Karpas-422 (cell line): ENCODE measurements at regions not wholly inside any gene's neighbourhood (a gene's known extent, or its start where the extent isn't known, plus 50 kb on each side); places are given as distances from the start of the nearest gene placed in this dataset.

Experiments
- DNase-seq: peaks from one replicate; pipeline ENCODE4 v3.0.0-alpha.2; 2015
- H2AFZ ChIP-seq: fragments of 200-600 bp; sonication (generic); 2 replicates; pipeline ENCODE4 v1.6.1; 2014; ENCODE audit warnings: antibody characterized with exemption, low read length, mixed read lengths
- H3K27ac ChIP-seq: fragments of 200-600 bp; sonication (generic); 2 replicates; pipeline ENCODE4 v1.5.1; 2014; ENCODE audit warnings: mild to moderate bottlenecking, low read length, moderate library complexity
- H3K27me3 ChIP-seq: fragments of 200-600 bp; sonication (generic); 2 replicates; pipeline ENCODE4 v1.6.1; 2014; ENCODE audit warnings: low read length, mixed read lengths
- H3K36me3 ChIP-seq: fragments of 200-600 bp; sonication (generic); 2 replicates; pipeline ENCODE4 v1.6.1; 2014; ENCODE audit warnings: low read length, mixed read lengths; ENCODE audit not compliant: insufficient read depth
- H3K4me1 ChIP-seq: fragments of 200-600 bp; sonication (generic); 2 replicates; pipeline ENCODE4 v1.6.1; 2014; ENCODE audit warnings: mild to moderate bottlenecking, low read length, mixed read lengths
- H3K4me2 ChIP-seq: fragments of 200-600 bp; sonication (generic); 2 replicates; pipeline ENCODE4 v1.6.1; 2014; ENCODE audit warnings: low read length, low read depth, mild to moderate bottlenecking; ENCODE audit not compliant: poor library complexity, severe bottlenecking
- H3K4me3 ChIP-seq: fragments of 200-600 bp; sonication (generic); 2 replicates; pipeline ENCODE4 v1.5.1; 2014; ENCODE audit warnings: mild to moderate bottlenecking, antibody characterized with exemption, low read length, mixed read lengths
- H3K79me2 ChIP-seq: fragments of 200-600 bp; sonication (generic); 2 replicates; pipeline ENCODE4 v1.6.1; 2014; ENCODE audit warnings: mild to moderate bottlenecking, low read length, mixed read lengths
- H3K9ac ChIP-seq: fragments of 200-600 bp; sonication (generic); 2 replicates; pipeline ENCODE4 v1.6.0; 2014; ENCODE audit warnings: low read length
- H3K9me2 ChIP-seq: fragments of 200-600 bp; sonication (generic), shearing (Covaris generic); replicated peaks from 2 replicates; pipeline ENCODE4 v1.6.0; 2014; ENCODE audit warnings: mild to moderate bottlenecking, low read length, moderate library complexity; ENCODE audit not compliant: insufficient read depth
- H3K9me3 ChIP-seq: fragments of 300-700, 200-600 bp; sonication (generic); 2 replicates; pipeline ENCODE4 v1.6.1; 2014; ENCODE audit warnings: low read length, mixed read lengths
- H4K20me1 ChIP-seq: fragments of 200-600 bp; sonication (generic); 2 replicates; pipeline ENCODE4 v1.6.1; 2014; ENCODE audit warnings: mild to moderate bottlenecking, antibody characterized with exemption, low read length, low read depth; ENCODE audit not compliant: insufficient read depth

DNA sequence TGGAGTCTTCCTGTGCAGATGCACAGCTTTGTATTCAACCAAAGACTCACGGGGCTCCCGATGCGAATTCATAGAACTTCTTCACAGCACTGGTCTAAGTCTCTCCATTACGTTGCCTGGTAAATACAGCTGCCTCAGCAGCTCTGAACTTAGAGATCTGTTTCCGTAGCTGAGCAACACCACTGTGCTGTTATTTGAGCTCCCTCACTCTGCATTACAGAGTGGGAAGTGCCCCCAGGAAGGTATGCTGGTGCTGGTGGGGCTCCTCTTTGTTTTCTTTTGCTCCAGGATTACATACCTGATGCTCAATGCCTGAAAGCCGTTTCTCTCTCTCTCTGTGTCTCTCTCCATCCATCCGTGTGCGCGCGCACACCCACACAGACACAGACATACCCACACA, 227.5 kb upstream of the RMST start:
- no peak overlapping the region for H3K4me3 ChIP-seq

DNA sequence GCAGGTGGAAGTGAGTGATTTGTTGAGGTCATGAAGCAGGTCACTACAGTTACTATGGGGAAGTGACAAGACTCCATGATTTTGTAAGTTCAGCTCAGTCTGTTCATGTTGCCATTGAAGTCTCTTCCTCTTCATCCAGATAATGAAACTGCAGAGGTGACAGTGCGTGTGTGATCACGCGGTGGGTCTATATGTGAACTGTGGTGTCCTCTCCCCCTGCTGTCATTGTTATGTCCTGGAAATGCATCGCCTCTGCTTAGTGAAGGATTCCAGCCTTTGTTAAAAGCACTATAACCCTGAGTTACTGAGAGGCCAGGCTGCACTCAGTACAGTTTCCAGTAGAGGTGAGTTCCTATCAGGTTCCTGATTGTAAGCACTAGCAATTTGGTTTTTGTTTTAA, 216.2 kb upstream of the RMST start:
- no peaks in the 10 kb centered on the region for H3K36me3 ChIP-seq
- H3K27ac ChIP-seq: no peak overlapping the region
- no peak overlapping the region for H3K4me2 ChIP-seq
- no peak overlapping the region for H2AFZ ChIP-seq
- no peaks in the 10 kb centered on the region for H3K4me1 ChIP-seq
- no peaks in the 10 kb centered on the region for H3K9me2 ChIP-seq
- H3K9me3 ChIP-seq: no peaks in the 10 kb centered on the region
- no peaks in the 10 kb centered on the region for H3K79me2 ChIP-seq
- H3K4me3 ChIP-seq: no peak overlapping the region
- DNase-seq: no peak
- H3K9ac ChIP-seq: no peak overlapping the region
- H3K27me3 ChIP-seq: no peaks in the 10 kb centered on the region
- H4K20me1 ChIP-seq: no peaks in the 10 kb centered on the region

More for the DNA sequence above, 227.5 kb upstream of the RMST start:
- Histone ChIP-seq H3K9me2 (no peaks in the 10 kb centered on the region), H3K79me2 (no peaks in the 10 kb centered on the region), H3K9ac (no peak overlapping the region), H3K36me3 (no peaks in the 10 kb centered on the region), H3K27me3 (no peaks in the 10 kb centered on the region), H4K20me1 (no peaks in the 10 kb centered on the region), H3K4me2 (no peak overlapping the region), H3K27ac (no peak overlapping the region), H2AFZ (no peak overlapping the region), H3K4me1 (no peaks in the 10 kb centered on the region), H3K9me3 (no peaks in the 10 kb centered on the region)
- DNase-seq: no peak

DNA sequence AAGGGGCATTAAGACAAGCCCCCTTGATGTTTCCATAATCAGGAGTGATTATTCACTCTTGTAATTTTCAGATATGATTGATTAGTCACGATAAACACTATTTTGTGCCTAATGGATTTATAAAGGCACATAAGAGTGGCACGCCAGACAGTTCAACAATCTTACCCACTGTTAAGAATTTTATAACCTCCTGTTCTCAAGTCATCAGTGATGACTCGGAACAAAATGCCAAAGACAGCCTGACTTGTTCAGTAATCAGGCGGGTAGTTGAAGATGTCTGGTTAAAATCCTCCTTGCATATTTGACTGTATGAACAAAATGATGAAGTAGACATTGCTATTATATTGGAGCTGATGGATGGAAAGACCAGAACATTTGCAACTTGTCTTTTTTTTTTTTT, 212.1 kb upstream of the RMST start:
- Histone ChIP-seq H3K27me3 (no peaks in the 10 kb centered on the region; the same call in 1 of the 2 replicates), H3K9me3 (no peaks in the 10 kb centered on the region), H4K20me1 (no peaks in the 10 kb centered on the region), H3K27ac (no peak overlapping the region), H3K4me1 (no peaks in the 10 kb centered on the region), H2AFZ (no peak overlapping the region), H3K36me3 (no peaks in the 10 kb centered on the region), H3K79me2 (no peaks in the 10 kb centered on the region), H3K4me3 (no peak overlapping the region), H3K9me2 (no peaks in the 10 kb centered on the region), H3K4me2 (no peak overlapping the region), H3K9ac (no peak overlapping the region)
- no peak for DNase-seq

DNA sequence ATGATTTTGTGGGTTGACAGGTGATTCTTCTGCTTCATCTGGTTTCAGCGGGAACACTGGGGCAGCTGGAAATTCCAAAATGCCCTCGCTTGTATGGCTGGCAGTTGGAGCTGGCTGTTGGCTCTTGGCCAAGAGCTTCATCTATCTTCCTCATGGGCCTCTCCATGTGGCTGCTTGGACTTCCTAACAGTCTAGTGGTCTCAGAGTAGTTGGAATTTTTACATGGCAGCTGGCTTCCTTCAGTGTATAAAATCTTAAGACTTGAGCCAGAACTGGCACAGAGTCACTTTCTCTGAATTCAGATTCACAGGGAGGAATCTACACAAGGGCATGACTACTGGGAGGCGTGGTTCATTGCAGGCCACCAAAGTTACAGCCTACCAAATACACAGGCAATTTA, 204.9 kb upstream of the RMST start:
- H3K9ac ChIP-seq: no peak overlapping the region
- no peaks in the 10 kb centered on the region; the same call in 1 of the 2 replicates for H3K27me3 ChIP-seq
- no peaks in the 10 kb centered on the region for H3K36me3 ChIP-seq
- no peaks in the 10 kb centered on the region for H3K79me2 ChIP-seq
- H3K4me3 ChIP-seq: no peak overlapping the region
- no peak overlapping the region for H2AFZ ChIP-seq
- DNase-seq: no peak
- no peaks in the 10 kb centered on the region for H3K9me2 ChIP-seq
- H3K27ac ChIP-seq: no peak overlapping the region
- no peaks in the 10 kb centered on the region for H3K9me3 ChIP-seq
- no peaks in the 10 kb centered on the region for H4K20me1 ChIP-seq
- H3K4me1 ChIP-seq: peaks cover 19% of the 10 kb centered on the region
- no peak overlapping the region for H3K4me2 ChIP-seq

DNA sequence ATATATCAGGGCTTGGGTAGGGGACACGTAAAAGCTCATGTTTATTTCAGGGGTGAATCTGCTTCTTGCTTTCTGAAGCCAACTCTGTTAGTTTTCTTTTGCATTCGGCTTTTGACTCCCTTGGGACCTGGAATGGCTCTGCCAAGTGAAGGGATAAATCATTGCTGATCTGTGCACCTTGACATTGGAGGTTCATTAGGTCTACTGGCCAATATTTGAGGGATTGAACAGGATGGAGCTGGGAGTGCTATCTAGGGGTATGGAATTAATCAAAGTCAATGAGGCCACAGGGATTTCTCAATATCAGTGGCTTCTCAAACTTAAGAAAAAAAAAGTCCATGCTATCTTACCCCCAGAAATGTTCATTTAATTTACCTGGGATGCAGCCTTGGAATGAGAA, 203.5 kb upstream of the RMST start:
- H3K9ac ChIP-seq: no peak overlapping the region
- no peaks in the 10 kb centered on the region for H3K79me2 ChIP-seq
- no peaks in the 10 kb centered on the region for H3K36me3 ChIP-seq
- no peak overlapping the region for H3K4me2 ChIP-seq
- no peaks in the 10 kb centered on the region for H4K20me1 ChIP-seq
- H3K4me1 ChIP-seq: peaks cover 23% of the 10 kb centered on the region
- H3K9me3 ChIP-seq: no peaks in the 10 kb centered on the region
- H3K27me3 ChIP-seq: no peaks in the 10 kb centered on the region; the same call in 1 of the 2 replicates
- H3K9me2 ChIP-seq: no peaks in the 10 kb centered on the region
- no peak overlapping the region for H3K27ac ChIP-seq
- no peak overlapping the region for H3K4me3 ChIP-seq
- H2AFZ ChIP-seq: no peak overlapping the region
- no peak for DNase-seq

DNA sequence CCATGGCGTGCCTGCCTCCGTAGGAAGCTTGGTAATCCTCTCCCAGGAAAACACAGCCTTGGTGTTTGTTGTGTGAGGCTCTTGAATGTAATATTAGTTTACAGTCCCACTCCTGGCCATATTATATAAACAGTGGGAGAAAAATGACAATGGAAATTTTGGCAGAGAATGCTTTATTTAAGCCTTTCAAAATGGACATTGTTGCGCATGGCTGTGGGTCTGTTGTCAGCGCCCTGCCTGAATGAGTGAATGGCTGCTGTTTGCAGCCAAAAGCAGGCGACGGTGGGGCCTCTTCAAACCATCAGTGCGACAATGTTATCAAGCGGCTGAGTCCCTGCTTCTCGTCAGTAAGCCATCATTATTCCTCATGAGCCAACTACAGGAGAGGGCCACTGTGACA, 201.8 kb upstream of the RMST start:
- Histone ChIP-seq H3K4me3 (no peak overlapping the region), H3K79me2 (no peaks in the 10 kb centered on the region)

DNA sequence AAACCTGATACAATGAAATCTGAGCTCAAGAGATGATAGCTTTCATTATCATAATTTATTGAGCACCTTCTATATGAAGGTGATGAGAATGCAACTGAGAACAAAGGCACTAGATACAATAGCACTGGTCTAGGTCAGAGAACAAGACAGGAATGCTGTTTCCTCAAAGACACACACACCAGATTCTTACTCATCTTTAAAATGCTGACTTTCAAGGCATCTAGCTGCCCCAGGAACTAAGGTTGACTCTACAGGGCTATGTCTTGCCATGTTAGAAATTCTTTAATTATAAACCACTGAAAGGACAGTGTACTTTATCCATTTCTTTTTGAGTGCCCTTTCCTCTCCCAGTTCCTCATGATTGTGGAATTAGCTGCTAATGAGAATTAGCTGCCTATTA, 195.4 kb upstream of the RMST start:
- no peak overlapping the region for H3K9ac ChIP-seq
- H3K9me3 ChIP-seq: no peaks in the 10 kb centered on the region
- no peaks in the 10 kb centered on the region for H4K20me1 ChIP-seq
- H2AFZ ChIP-seq: no peak overlapping the region
- H3K27me3 ChIP-seq: no peaks in the 10 kb centered on the region
- no peaks in the 10 kb centered on the region for H3K36me3 ChIP-seq
- no peak overlapping the region for H3K4me2 ChIP-seq
- no peak overlapping the region for H3K27ac ChIP-seq
- no peaks in the 10 kb centered on the region for H3K79me2 ChIP-seq
- no peak overlapping the region for H3K4me3 ChIP-seq
- no peak for DNase-seq
- H3K4me1 ChIP-seq: peaks cover 15% of the 10 kb centered on the region
- H3K9me2 ChIP-seq: no peaks in the 10 kb centered on the region

More for the DNA sequence above, 201.8 kb upstream of the RMST start:
- no peaks in the 10 kb centered on the region for H3K9me2 ChIP-seq
- no peaks in the 10 kb centered on the region for H3K9me3 ChIP-seq
- H3K27me3 ChIP-seq: no peaks in the 10 kb centered on the region
- H3K4me2 ChIP-seq: no peak overlapping the region
- no peak for DNase-seq
- no peaks in the 10 kb centered on the region for H4K20me1 ChIP-seq
- no peak overlapping the region for H2AFZ ChIP-seq
- H3K27ac ChIP-seq: no peak overlapping the region
- H3K36me3 ChIP-seq: no peaks in the 10 kb centered on the region
- no peak overlapping the region for H3K9ac ChIP-seq
- peaks cover 28% of the 10 kb centered on the region for H3K4me1 ChIP-seq

DNA sequence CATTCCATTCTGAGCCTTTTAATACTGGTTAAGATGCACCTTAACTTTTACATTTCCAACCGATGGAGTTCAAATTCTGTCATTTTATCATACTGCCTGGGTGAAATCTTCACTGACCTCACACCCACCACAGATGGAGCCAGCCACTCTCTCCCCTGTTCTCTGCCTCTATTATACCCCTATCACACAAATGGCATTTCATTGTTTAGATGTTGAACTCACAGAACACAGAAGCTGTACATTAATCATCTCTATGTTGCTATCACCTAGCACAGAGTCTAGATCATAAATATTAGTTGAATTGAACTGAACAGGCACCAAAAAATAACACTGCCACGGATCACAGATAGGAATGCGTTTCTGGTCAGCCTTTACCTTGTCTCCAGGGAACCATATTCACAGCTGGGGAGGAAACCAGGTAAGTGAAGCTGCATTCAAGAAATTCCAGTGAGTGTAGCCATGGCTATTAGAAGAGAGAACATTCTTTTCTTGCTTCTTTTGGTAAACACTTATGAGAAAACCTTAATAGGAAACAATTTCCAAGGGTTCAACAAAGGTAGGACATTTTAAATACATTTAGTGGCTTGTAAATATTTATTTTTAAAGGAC, 194.9 kb upstream of the RMST start:
- Histone ChIP-seq H3K9ac (no peak overlapping the region), H3K79me2 (no peaks in the 10 kb centered on the region), H4K20me1 (no peaks in the 10 kb centered on the region), H3K9me3 (no peaks in the 10 kb centered on the region), H3K9me2 (no peaks in the 10 kb centered on the region), H2AFZ (no peak overlapping the region), H3K27ac (no peak overlapping the region), H3K4me3 (no peak overlapping the region), H3K36me3 (no peaks in the 10 kb centered on the region), H3K4me1 (peaks cover 20% of the 10 kb centered on the region), H3K27me3 (no peaks in the 10 kb centered on the region), H3K4me2 (no peak overlapping the region)
- DNase-seq: no peak
